Hepatocyte (in vitro differentiated cells): ENCODE measurements at regions not wholly inside any gene's neighbourhood (a gene's known extent, or its start where the extent isn't known, plus 50 kb on each side); places are given as distances from the start of the nearest gene placed in this dataset.
"Not testable (repeated sequence)": the region's sequence is repeated elsewhere in the genome, so short reads cannot be mapped to it uniquely, and the experiment has no call there.

Experiments
- DNase-seq: peaks from one replicate; pipeline ENCODE4 v3.0.0-alpha.2; 2016; ENCODE audit warnings: low spot score
- H2AFZ ChIP-seq: fragments of 200-600 bp; sonication (generic); 2 replicates; pipeline ENCODE4 v1.6.0; 2016; ENCODE audit warnings: antibody characterized with exemption, mild to moderate bottlenecking
- H3K27ac ChIP-seq: fragments of 200-600 bp; sonication (generic); 2 replicates; pipeline ENCODE4 v1.5.1; 2016; ENCODE audit warnings: mild to moderate bottlenecking
- H3K27me3 ChIP-seq: fragments of 200-600 bp; sonication (generic); 2 replicates; pipeline ENCODE4 v1.6.1; 2016
- H3K36me3 ChIP-seq: fragments of 200-600 bp; sonication (generic); replicated peaks from 2 replicates; pipeline ENCODE4 v1.5.1; 2016; ENCODE audit warnings: low read depth; ENCODE audit not compliant: insufficient read depth
- H3K4me1 ChIP-seq: fragments of 200-600 bp; sonication (generic); 2 replicates; pipeline ENCODE4 v1.5.1; 2016; ENCODE audit warnings: mild to moderate bottlenecking, moderate library complexity; ENCODE audit not compliant: insufficient read depth
- H3K4me2 ChIP-seq: fragments of 200-600 bp; sonication (generic); 2 replicates; pipeline ENCODE4 v1.6.0; 2016
- H3K4me3 ChIP-seq: fragments of 200-600 bp; sonication (generic); 2 replicates; pipeline ENCODE4 v1.5.1; 2016; ENCODE audit warnings: mild to moderate bottlenecking
- H3K79me2 ChIP-seq: fragments of 200-600 bp; sonication (generic); 2 replicates; pipeline ENCODE4 v1.6.0; 2017; ENCODE audit warnings: mild to moderate bottlenecking
- H3K9me2 ChIP-seq: fragments of 200-600 bp; sonication (generic); replicated peaks from 2 replicates; pipeline ENCODE4 v1.6.0; 2017; ENCODE audit warnings: mild to moderate bottlenecking; ENCODE audit not compliant: insufficient read depth
- H3K9me3 ChIP-seq: fragments of 200-600 bp; sonication (generic); 2 replicates; pipeline ENCODE4 v1.5.1; 2016; ENCODE audit warnings: low read depth, mild to moderate bottlenecking
- H4K20me1 ChIP-seq: fragments of 200-600 bp; sonication (generic); 2 replicates; pipeline ENCODE4 v1.6.0; 2016; ENCODE audit warnings: mild to moderate bottlenecking; ENCODE audit not compliant: insufficient read depth, poor library complexity, severe bottlenecking
- EZH2 ChIP-seq: fragments of 200-600 bp; sonication (generic); IDR thresholded peaks from 2 replicates; pipeline ENCODE4 v1.6.1; 2016; ENCODE audit warnings: antibody characterized with exemption, mild to moderate bottlenecking, borderline replicate concordance
- EZH2phosphoT487 ChIP-seq: fragments of 200-600 bp; sonication (generic); IDR thresholded peaks from one replicate; pipeline ENCODE4 v1.6.1; 2018; ENCODE audit warnings: antibody characterized with exemption, mild to moderate bottlenecking, low read depth, moderate library complexity; ENCODE audit not compliant: unreplicated experiment, severe bottlenecking
- WGBS: methylation state at CpG from one replicate; pipeline ENCODE4 v1.1.6; 2016; ENCODE audit warnings: low lambda C conversion rate; ENCODE audit errors: missing lambda C conversion rate; 5-methylcytosine and 5-hydroxymethylcytosine counted together
- TF ChIP-seq, protein P1 (sequence below): fragments of 200-600 bp; sonication (generic); IDR thresholded peaks from 2 replicates; pipeline ENCODE4 v1.5.1; 2016; ENCODE audit warnings: antibody characterized with exemption, mild to moderate bottlenecking; ENCODE audit not compliant: poor library complexity

GRCh38 chr1:220966041-220966440 is 86.8 kb downstream of the HLX start:
- no peaks in the 10 kb centered on the region for H3K27me3 ChIP-seq
- DNase-seq, result no peak
- no peak for TF ChIP-seq EZH2phosphoT487
- no peaks in the 10 kb centered on the region for H3K4me1 ChIP-seq
- no peaks in the 10 kb centered on the region for H3K79me2 ChIP-seq
- no peak overlapping the region for H3K27ac ChIP-seq
- H2AFZ ChIP-seq, result no peak overlapping the region
- no peaks in the 10 kb centered on the region for H4K20me1 ChIP-seq
- H3K9me2 ChIP-seq, result no peaks in the 10 kb centered on the region
- no peak overlapping the region for H3K4me2 ChIP-seq
- WGBS, result 68% methylated on average over 3 of the region's 3 CpGs
- H3K4me3 ChIP-seq, result no peak overlapping the region
- no peaks in the 10 kb centered on the region for H3K36me3 ChIP-seq
- H3K9me3 ChIP-seq, result no peaks in the 10 kb centered on the region

GRCh38 chr1:220966473-220966872 is 87.2 kb downstream of the HLX start:
- H3K4me3 ChIP-seq, result no peak overlapping the region
- no peak for DNase-seq
- no peak overlapping the region for H3K4me2 ChIP-seq
- H3K36me3 ChIP-seq, result no peaks in the 10 kb centered on the region
- no peaks in the 10 kb centered on the region for H3K9me2 ChIP-seq
- no peaks in the 10 kb centered on the region for H3K4me1 ChIP-seq
- no peak overlapping the region for H3K27ac ChIP-seq
- H4K20me1 ChIP-seq, result no peaks in the 10 kb centered on the region
- H2AFZ ChIP-seq, result no peak overlapping the region
- no peaks in the 10 kb centered on the region for H3K9me3 ChIP-seq
- H3K79me2 ChIP-seq, result no peaks in the 10 kb centered on the region
- no peaks in the 10 kb centered on the region for H3K27me3 ChIP-seq
- TF ChIP-seq, protein P1, sequence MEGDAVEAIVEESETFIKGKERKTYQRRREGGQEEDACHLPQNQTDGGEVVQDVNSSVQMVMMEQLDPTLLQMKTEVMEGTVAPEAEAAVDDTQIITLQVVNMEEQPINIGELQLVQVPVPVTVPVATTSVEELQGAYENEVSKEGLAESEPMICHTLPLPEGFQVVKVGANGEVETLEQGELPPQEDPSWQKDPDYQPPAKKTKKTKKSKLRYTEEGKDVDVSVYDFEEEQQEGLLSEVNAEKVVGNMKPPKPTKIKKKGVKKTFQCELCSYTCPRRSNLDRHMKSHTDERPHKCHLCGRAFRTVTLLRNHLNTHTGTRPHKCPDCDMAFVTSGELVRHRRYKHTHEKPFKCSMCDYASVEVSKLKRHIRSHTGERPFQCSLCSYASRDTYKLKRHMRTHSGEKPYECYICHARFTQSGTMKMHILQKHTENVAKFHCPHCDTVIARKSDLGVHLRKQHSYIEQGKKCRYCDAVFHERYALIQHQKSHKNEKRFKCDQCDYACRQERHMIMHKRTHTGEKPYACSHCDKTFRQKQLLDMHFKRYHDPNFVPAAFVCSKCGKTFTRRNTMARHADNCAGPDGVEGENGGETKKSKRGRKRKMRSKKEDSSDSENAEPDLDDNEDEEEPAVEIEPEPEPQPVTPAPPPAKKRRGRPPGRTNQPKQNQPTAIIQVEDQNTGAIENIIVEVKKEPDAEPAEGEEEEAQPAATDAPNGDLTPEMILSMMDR, result no peak
- TF ChIP-seq EZH2, result no peak
- no peak for TF ChIP-seq EZH2phosphoT487

DNA sequence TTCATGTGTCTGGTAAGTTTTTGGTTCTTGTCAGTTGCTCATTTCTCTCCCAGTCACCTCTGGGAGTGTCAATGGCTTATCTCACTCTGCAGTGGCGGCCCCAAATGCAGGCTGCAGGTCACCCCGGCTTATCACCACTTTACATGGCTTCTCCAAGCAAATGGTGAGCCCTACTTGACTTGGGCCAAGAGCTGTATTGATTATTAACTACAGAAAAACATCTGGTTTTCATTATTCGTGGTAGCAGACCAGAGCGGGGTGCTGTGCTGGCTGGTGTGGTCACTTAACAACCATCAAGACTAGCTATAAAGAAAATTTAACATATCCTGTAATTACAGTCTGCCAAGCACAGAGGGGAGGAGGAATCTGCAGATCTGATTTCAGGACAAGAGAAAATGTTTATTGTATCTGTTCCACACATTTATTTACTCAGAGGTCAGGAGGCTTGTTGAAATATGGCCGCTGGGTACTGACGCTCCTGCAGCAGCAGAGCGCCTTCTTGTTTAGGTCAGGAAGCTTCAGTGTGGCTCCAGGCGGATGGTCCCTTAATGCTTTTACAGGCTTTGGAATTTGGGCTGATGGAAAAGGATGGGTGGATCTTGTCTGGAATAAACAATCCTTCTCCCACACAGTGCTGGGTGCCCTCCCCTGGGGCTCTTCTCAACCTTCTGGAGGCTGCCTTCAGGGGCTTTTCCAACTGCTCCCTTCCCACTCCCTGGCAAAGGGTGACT is 87.8 kb downstream of the HLX start:
- DNase-seq, result no peak
- 36% methylated on average over 8 of the region's 8 CpGs for WGBS
- H2AFZ ChIP-seq, result no peak overlapping the region

GRCh38 chr1:220967911-220968310 is 88.7 kb downstream of the HLX start:
- Histone ChIP-seq H3K27me3 (no peaks in the 10 kb centered on the region), H3K79me2 (no peaks in the 10 kb centered on the region), H3K9me3 (no peaks in the 10 kb centered on the region), H3K27ac (no peak overlapping the region), H4K20me1 (no peaks in the 10 kb centered on the region), H3K36me3 (no peaks in the 10 kb centered on the region), H2AFZ (no peak overlapping the region), H3K4me2 (no peak overlapping the region), H3K4me1 (no peaks in the 10 kb centered on the region), H3K9me2 (no peaks in the 10 kb centered on the region), H3K4me3 (no peak overlapping the region)
- 81% methylated on average over 2 of the region's 2 CpGs for WGBS
- DNase-seq, result no peak
- TF ChIP-seq EZH2 (no peak), EZH2phosphoT487 (no peak)
- TF ChIP-seq, protein P1, result no peak

More for the DNA sequence above, 87.8 kb downstream of the HLX start:
- TF ChIP-seq EZH2phosphoT487 (no peak), EZH2 (no peak)
- TF ChIP-seq, protein P1, result no peak
- H3K27ac ChIP-seq, result no peak overlapping the region
- H3K79me2 ChIP-seq, result no peaks in the 10 kb centered on the region
- no peak overlapping the region for H3K4me2 ChIP-seq
- H3K9me3 ChIP-seq, result no peaks in the 10 kb centered on the region
- no peak overlapping the region for H3K4me3 ChIP-seq
- H4K20me1 ChIP-seq, result no peaks in the 10 kb centered on the region
- H3K27me3 ChIP-seq, result no peaks in the 10 kb centered on the region
- no peaks in the 10 kb centered on the region for H3K36me3 ChIP-seq
- H3K9me2 ChIP-seq, result no peaks in the 10 kb centered on the region
- H3K4me1 ChIP-seq, result no peaks in the 10 kb centered on the region

GRCh38 chr1:220969281-220969680 is 90.0 kb downstream of the HLX start:
- H3K36me3 ChIP-seq, H3K79me2 ChIP-seq, H2AFZ ChIP-seq, H3K9me3 ChIP-seq, H4K20me1 ChIP-seq, H3K4me3 ChIP-seq, H3K27ac ChIP-seq, DNase-seq, H3K4me2 ChIP-seq, H3K9me2 ChIP-seq, H3K27me3 ChIP-seq, H3K4me1 ChIP-seq: not testable (repeated sequence)
- 95% methylated on average over 2 of the region's 2 CpGs for WGBS
